ENCODE measurements at regions not wholly inside any gene's neighbourhood (a gene's known extent, or its start where the extent isn't known, plus 50 kb on each side); places are given as distances from the start of the nearest gene placed in this dataset.

GRCh38 chr10:128377988-128378387 is 251.8 kb upstream of the MKI67 start:
- dilution Hi-C loops (cut with MboI; ENCODE audit: extremely low pct_ligation_motif_present, low sequenced_read_pairs), result no loop called here
- H3K4me3 ChIP-seq (replicated peaks in 1 of 3; ENCODE audit: insufficient read depth in 1 of 3, low read depth in 1 of 3, low read length in 3 of 3), result no peak overlapping the region
- H3K9me3 ChIP-seq (replicated peaks; ENCODE audit: control insufficient read depth, insufficient read depth, low read length), result no peaks in the 10 kb centered on the region
- DNase-seq (ENCODE audit: low read depth, low spot score) (no peak), FAIRE-seq (no peak)
- H3K9ac ChIP-seq (replicated peaks; ENCODE audit: extremely low read depth, insufficient read depth, low read length), result no peak overlapping the region
- H2AFZ ChIP-seq (ENCODE audit: low read depth, low read length), result no peak overlapping the region
- H3K4me1 ChIP-seq (ENCODE audit: control insufficient read depth, extremely low read depth, insufficient read depth, low read length), result no peaks in the 10 kb centered on the region
- no peaks in the 10 kb centered on the region for H4K20me1 ChIP-seq (replicated peaks; ENCODE audit: control insufficient read depth, extremely low read depth, insufficient read depth, low read length)
- POLR2A ChIA-PET, result no interaction called here
- no peaks in the 10 kb centered on the region for H3K27me3 ChIP-seq (ENCODE audit: control insufficient read depth in 2 of 2, insufficient read depth in 2 of 2, low read length in 2 of 2)
- intact Hi-C loops (cut with micrococcal nuclease), result no loop called here
- H3K4me2 ChIP-seq (ENCODE audit: insufficient read depth, low read length), result no peak overlapping the region
- CTCF ChIA-PET, result no interaction called here
- no TSS peak for BruUV-seq (replicated peaks)
- no peak overlapping the region for H3K27ac ChIP-seq (ENCODE audit: insufficient read depth, low read depth, low read length)
- no peaks in the 10 kb centered on the region for H3K36me3 ChIP-seq (ENCODE audit: control insufficient read depth in 2 of 2, extremely low read depth in 1 of 2, insufficient read depth in 2 of 2, low read length in 2 of 2)
- no peaks in the 10 kb centered on the region for H3K9me1 ChIP-seq (replicated peaks; ENCODE audit: control insufficient read depth, extremely low read depth, insufficient read depth, low read length)
- no peaks in the 10 kb centered on the region for H3K79me2 ChIP-seq (ENCODE audit: control insufficient read depth, insufficient read depth, low read length)
- no peak for TF ChIP-seq JUN (IDR thresholded peaks at IDR 0.05; ENCODE audit: borderline replicate concordance, insufficient read depth, insufficient read length, low read depth)
- no peak for TF ChIP-seq GATA2 (IDR thresholded peaks at IDR 0.05; ENCODE audit: insufficient read depth, insufficient read length, low read depth, low read length)
- no peak for TF ChIP-seq MAX (IDR thresholded peaks at IDR 0.05; ENCODE audit: insufficient read depth, insufficient read length)
- no peak for TF ChIP-seq CTCF (IDR thresholded peaks at IDR 0.05; ENCODE audit: extremely low read depth in 1 of 2, insufficient read depth in 1 of 2, low read depth in 1 of 2, low read length in 2 of 2)
- TF ChIP-seq EZH2 (IDR thresholded peaks at IDR 0.05; ENCODE audit: borderline replicate concordance, low read depth, low read length, severe bottlenecking), result no peak
- TF ChIP-seq MYC (IDR thresholded peaks at IDR 0.05; ENCODE audit: low read depth, low read length), result no peak
- TF ChIP-seq FOS (IDR thresholded peaks at IDR 0.05; ENCODE audit: borderline replicate concordance, insufficient read depth, low read length), result no peak
- no peak for TF ChIP-seq POLR2AphosphoS5 (IDR thresholded peaks at IDR 0.05; ENCODE audit: insufficient read depth, low read depth, low read length)
- TF ChIP-seq POLR2A (IDR thresholded peaks at IDR 0.05; ENCODE audit: low read depth, low read length), result no peak
